GM12878 (cell line): ENCODE measurements at regions not wholly inside any gene's neighbourhood (a gene's known extent, or its start where the extent isn't known, plus 50 kb on each side); places are given as distances from the start of the nearest gene placed in this dataset.

ENCODE experiments used
- ATAC-seq: fragments of 200-7000 bp; cut with Tn5 transposase; 3 replicates; pipeline ENCODE4 v1.9.1; 2020; ENCODE audit warnings: mild to moderate bottlenecking, moderate library complexity
- BruUV-seq: library from RNA; stranded (reverse); fragments of 400-500 nt; replicated peaks from 2 replicates; lab custom pipeline; 2021; lab: Mats Ljungman, UMichigan
- CTCF ChIA-PET: fragments of 300-600 bp; sonication (Branson Sonifier 250); formaldehyde crosslinking; extraction: SDS; loops from one replicate; lab custom pipeline; 2021; ENCODE audit warnings: inconsistent platforms; lab: Yijun Ruan, JAX
- POLR2A ChIA-PET: fragments of 350-600 bp; formaldehyde crosslinking; extraction: SDS; loops from one replicate; lab custom pipeline; 2021; ENCODE audit warnings: inconsistent platforms; lab: Charles Lee
- RAD21 ChIA-PET: fragments of 300-600 bp; sonication (Branson Sonifier 250); formaldehyde crosslinking; loops from one replicate; lab custom pipeline; 2023; ENCODE audit warnings: antibody characterized with exemption; ENCODE audit not compliant: unreplicated experiment; lab: Charles Lee
- SMC1A ChIA-PET: fragments of 300-600 bp; sonication (Branson Sonifier 250); formaldehyde crosslinking; loops from one replicate; lab custom pipeline; 2023; ENCODE audit not compliant: unreplicated experiment, uncharacterized antibody; lab: Charles Lee
- DNase-seq: peaks from one replicate; pipeline ENCODE4 v3.0.0-alpha.2; 2011; ENCODE audit warnings: low read depth, low spot score
- FAIRE-seq: peaks from 3 replicates; lab custom pipeline; 2011; peaks lifted over from hg19 to GRCh38; lab: Jason Lieb, UNC
- H2AFZ ChIP-seq: 2 replicates; pipeline ENCODE4 v1.6.0; 2011; ENCODE audit warnings: low read depth, low read length, control low read depth; ENCODE audit not compliant: control insufficient read depth
- H3K27ac ChIP-seq: 2 replicates; pipeline ENCODE4 v1.5.1; 2011; ENCODE audit warnings: control low read depth; ENCODE audit not compliant: control insufficient read depth, insufficient read depth
- H3K27me3 ChIP-seq, 2 experiments: replicated peaks in 1 of 2; 2 replicates each; pipeline versions ENCODE4 v1.6.0 to v1.6.1; 2011; ENCODE audit warnings: low read length in 1 of 2; ENCODE audit not compliant: control insufficient read depth in 2 of 2, insufficient read depth in 2 of 2
- H3K36me3 ChIP-seq, 2 experiments: 2 replicates each; pipeline ENCODE4 v1.5.1; 2011; ENCODE audit warnings: low read length in 1 of 2; ENCODE audit not compliant: control insufficient read depth in 2 of 2, insufficient read depth in 2 of 2
- H3K4me1 ChIP-seq: 2 replicates; pipeline ENCODE4 v1.6.1; 2011; ENCODE audit warnings: mild to moderate bottlenecking, low read length, moderate library complexity, mixed read lengths; ENCODE audit not compliant: control insufficient read depth, insufficient read depth
- H3K4me2 ChIP-seq: 2 replicates; pipeline ENCODE4 v1.6.0; 2011; ENCODE audit warnings: control low read depth; ENCODE audit not compliant: control insufficient read depth, insufficient read depth
- H3K4me3 ChIP-seq: fragments of 200-600 bp; sonication (generic); 2 replicates; pipeline ENCODE4 v1.5.1; 2016
- H3K79me2 ChIP-seq: 2 replicates; pipeline ENCODE4 v1.6.0; 2011; ENCODE audit warnings: low read length; ENCODE audit not compliant: control insufficient read depth, insufficient read depth
- H3K9ac ChIP-seq: 2 replicates; pipeline ENCODE4 v1.8.0; 2011; ENCODE audit warnings: low read length, control low read depth, mixed read lengths; ENCODE audit not compliant: control insufficient read depth, insufficient read depth
- H3K9me3 ChIP-seq: replicated peaks from 3 replicates; pipeline ENCODE4 v1.5.1; 2011; ENCODE audit warnings: mild to moderate bottlenecking, low read length; ENCODE audit not compliant: control insufficient read depth, insufficient read depth
- H4K20me1 ChIP-seq: 2 replicates; pipeline ENCODE4 v1.6.0; 2011; ENCODE audit not compliant: control insufficient read depth, insufficient read depth
- CREM ChIP-seq: IDR thresholded peaks from 2 replicates; pipeline ENCODE4 v1.6.1; 2014; ENCODE audit warnings: antibody characterized with exemption, low read depth
- ETV6 ChIP-seq, 2 experiments: fragments of 450-650 bp in 1 of 2; IDR thresholded peaks in 1 of 2; conservative IDR thresholded peaks in 1 of 2; 2 replicates each; pipeline ENCODE4 v1.6.1; 2014; ENCODE audit warnings: antibody characterized with exemption in 1 of 2, borderline replicate concordance in 1 of 2, low read depth in 1 of 2, mild to moderate bottlenecking in 1 of 2, moderate library complexity in 1 of 2
- IRF4 ChIP-seq: IDR thresholded peaks from 2 replicates; pipeline ENCODE4 v1.6.1; 2011; ENCODE audit warnings: low read depth, low read length
- JUNB ChIP-seq: IDR thresholded peaks from 2 replicates; pipeline ENCODE4 v1.6.1; 2016; ENCODE audit warnings: antibody characterized with exemption, mild to moderate bottlenecking
- KLF5 ChIP-seq: fragments of 450-650 bp; IDR thresholded peaks from 2 replicates; pipeline ENCODE4 v1.6.1; 2014; ENCODE audit warnings: mild to moderate bottlenecking; ENCODE audit not compliant: partially characterized antibody
- NFIC ChIP-seq: IDR thresholded peaks from 2 replicates; pipeline ENCODE4 v1.6.1; 2012; ENCODE audit warnings: low read depth, mild to moderate bottlenecking, inconsistent platforms, low read length, moderate library complexity
- PAX8 ChIP-seq: fragments of 450-650 bp; IDR thresholded peaks from 2 replicates; pipeline ENCODE4 v1.6.1; 2017; ENCODE audit warnings: mild to moderate bottlenecking, moderate library complexity
- RCOR1 ChIP-seq: conservative IDR thresholded peaks from 2 replicates; pipeline ENCODE4 v1.6.1; 2012; ENCODE audit warnings: low read depth, low read length, improper control_type of control experiment
- SIN3A ChIP-seq: IDR thresholded peaks from 2 replicates; pipeline ENCODE4 v1.6.1; 2012; ENCODE audit warnings: low read depth, low read length, improper control_type of control experiment
- WGBS: methylation state at CpG from one replicate; pipeline ENCODE4 v1.1.6; 2016; ENCODE audit warnings: low lambda C conversion rate; ENCODE audit not compliant: insufficient replicate concordance, insufficient coverage; ENCODE audit errors: missing lambda C conversion rate; 5-methylcytosine and 5-hydroxymethylcytosine counted together
- in situ Hi-C: fragments of 300-500 bp; cut with MboI; formaldehyde crosslinking; loops from 9 replicates; pipeline ENCODE4 v1.14.3; 2018; ENCODE audit warnings: mixed read lengths
- intact Hi-C: fragments of 100-400 bp; cut with micrococcal nuclease; formaldehyde crosslinking; loops from one replicate; pipeline ENCODE4 v1.14.2; 2022; ENCODE audit not compliant: unreplicated experiment

GRCh38 chr9:99601571-99602111 lies 220.0 kb upstream of the NR4A3 start:
- RAD21 ChIA-PET, result no interaction called here

GRCh38 chr9:99602854-99603253 lies 218.8 kb upstream of the NR4A3 start:
- H2AFZ ChIP-seq, result peak overlapping the region; percentile 57; the same call in 1 of the 2 replicates
- no peaks in the 10 kb centered on the region for H3K27me3 ChIP-seq
- DNase-seq (no peak), ATAC-seq (peak; percentile 76), FAIRE-seq (no peak)
- H3K27ac ChIP-seq, result no peak overlapping the region
- intact Hi-C loops (no loop called here), in situ Hi-C loops (no loop called here)
- TF ChIP-seq KLF5, result no peak
- peak; percentile 22; the same call in 1 of the 2 replicates for TF ChIP-seq IRF4
- TF ChIP-seq NFIC, result peak; percentile 71; the same call in 1 of the 2 replicates
- TF ChIP-seq ETV6 (conservative IDR thresholded peaks at IDR 0.05 in 1 of 2, IDR thresholded peaks at IDR 0.05 in 1 of 2; ENCODE audit: borderline replicate concordance in 1 of 2, low read depth in 1 of 2), result peak in 1 of 2 experiments; percentile 58; a peak in 1 of 4 replicates
- TF ChIP-seq CREM, result peak; percentile 26; the same call in 1 of the 2 replicates
- no peak for TF ChIP-seq PAX8
- peak; percentile 71 for TF ChIP-seq JUNB
- no peaks in the 10 kb centered on the region for H3K79me2 ChIP-seq
- POLR2A ChIA-PET, result no interaction called here
- H3K4me3 ChIP-seq, result no peak overlapping the region
- no TSS peak for BruUV-seq
- H3K9me3 ChIP-seq, result no peaks in the 10 kb centered on the region; the same call in 1 of the 3 replicates
- H3K9ac ChIP-seq, result no peak overlapping the region
- no peak overlapping the region for H3K4me2 ChIP-seq
- H3K4me1 ChIP-seq, result peaks cover 4% of the 10 kb centered on the region; the same call in 1 of the 2 replicates
- SMC1A ChIA-PET, result interaction anchor here (1.0 kb wide), 1 partner anchor 252 kb away, joined by 3 read pairs; no protein-coding TSS in a partner anchor
- CTCF ChIA-PET, result no interaction called here
- H4K20me1 ChIP-seq, result no peaks in the 10 kb centered on the region
- no peaks in the 10 kb centered on the region for H3K36me3 ChIP-seq
- RAD21 ChIA-PET, result interaction anchor here (1.2 kb wide), 1 partner anchor 9 kb away, joined by 6 read pairs; no protein-coding TSS in a partner anchor

More at GRCh38 chr9:99601571-99602111, 220.0 kb upstream of the NR4A3 start:
- Histone ChIP-seq H3K4me2 (no peak overlapping the region), H3K4me1 (peaks cover 4% of the 10 kb centered on the region; the same call in 1 of the 2 replicates), H4K20me1 (no peaks in the 10 kb centered on the region), H3K79me2 (no peaks in the 10 kb centered on the region), H3K9ac (no peak overlapping the region), H3K27ac (no peak overlapping the region), H3K4me3 (no peak overlapping the region), H3K36me3 (no peaks in the 10 kb centered on the region), H3K9me3 (no peaks in the 10 kb centered on the region; the same call in 1 of the 3 replicates), H3K27me3 (no peaks in the 10 kb centered on the region), H2AFZ (no peak overlapping the region)
- in situ Hi-C loops, result no loop called here
- ChIA-PET SMC1A (no interaction called here), POLR2A (no interaction called here), CTCF (no interaction called here)
- no peak for TF ChIP-seq SIN3A
- TF ChIP-seq RCOR1, result no peak
- no peak for TF ChIP-seq CREM
- no peak for ATAC-seq
- WGBS, result 32% methylated on average over 6 of the region's 6 CpGs
- BruUV-seq, result no TSS peak
- DNase-seq, result no peak
- intact Hi-C loops, result no loop called here
- no peak for FAIRE-seq
